AG09309 (cell line): ENCODE measurements at regions not wholly inside any gene's neighbourhood (a gene's known extent, or its start where the extent isn't known, plus 50 kb on each side); places are given as distances from the start of the nearest gene placed in this dataset.

ENCODE experiments used
- DNase-seq: peaks from one replicate; pipeline ENCODE4 v3.0.0-alpha.2; 2010; ENCODE audit warnings: low read depth
- H3K4me3 ChIP-seq: 2 replicates; pipeline ENCODE4 v1.5.1; 2011; ENCODE audit warnings: mild to moderate bottlenecking, low read depth, low read length, moderate library complexity; ENCODE audit not compliant: control insufficient read depth
- CTCF ChIP-seq: IDR thresholded peaks from 2 replicates; pipeline ENCODE4 v1.5.1; 2011; ENCODE audit warnings: mild to moderate bottlenecking, low read depth, low read length, inconsistent platforms; ENCODE audit not compliant: insufficient read depth, control insufficient read depth; ENCODE audit errors: missing control alignments

DNA sequence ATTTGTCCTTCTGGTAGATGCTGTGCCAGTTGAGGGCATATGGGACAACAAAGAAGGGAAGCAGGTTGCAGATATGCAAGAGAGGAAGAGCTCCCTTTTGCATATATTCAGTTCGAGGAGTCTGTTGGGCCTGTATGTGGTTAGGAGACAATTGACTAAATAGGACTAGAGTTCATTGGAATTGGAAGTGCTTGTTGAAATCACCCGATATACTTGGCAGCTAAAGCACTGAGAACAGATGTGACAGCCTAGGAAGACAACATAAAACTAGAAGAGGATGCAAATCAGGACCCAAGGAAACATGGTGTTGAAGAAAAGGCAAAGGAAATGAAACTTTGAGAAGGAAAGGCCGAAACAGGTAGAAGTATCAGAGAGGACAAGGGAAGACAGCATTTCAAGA is 215.2 kb upstream of the P2RY1 start:
- DNase-seq: no peak
- H3K4me3 ChIP-seq: no peak overlapping the region
- TF ChIP-seq CTCF: no peak

DNA sequence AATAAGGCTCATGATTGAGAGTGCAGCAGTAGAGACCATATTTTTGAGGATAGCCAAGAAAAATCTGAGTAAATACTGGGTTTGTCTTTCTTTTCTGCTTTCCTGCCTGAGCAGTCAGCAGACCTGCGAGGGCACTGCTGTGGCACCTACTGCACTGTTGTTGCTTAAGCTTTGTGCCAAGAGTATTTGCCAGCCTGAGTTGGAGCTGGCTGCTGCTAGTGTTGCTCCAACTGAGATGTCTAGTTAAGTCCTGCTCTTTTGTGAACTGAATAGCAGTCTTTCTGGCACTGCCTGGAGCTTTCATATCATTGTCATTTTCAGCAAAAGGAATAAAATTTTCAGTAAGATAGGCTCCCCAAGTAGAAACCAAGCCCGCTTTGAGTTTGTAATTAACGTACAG is 214.5 kb upstream of the P2RY1 start:
- H3K4me3 ChIP-seq: no peak overlapping the region
- no peak for DNase-seq
- no peak for TF ChIP-seq CTCF

- DNase-seq: no peak
- no peak overlapping the region for H3K4me3 ChIP-seq
- TF ChIP-seq CTCF: no peak
Measured at GRCh38 chr3:152621006-152621868, 213.7 kb upstream of the P2RY1 start.

DNA sequence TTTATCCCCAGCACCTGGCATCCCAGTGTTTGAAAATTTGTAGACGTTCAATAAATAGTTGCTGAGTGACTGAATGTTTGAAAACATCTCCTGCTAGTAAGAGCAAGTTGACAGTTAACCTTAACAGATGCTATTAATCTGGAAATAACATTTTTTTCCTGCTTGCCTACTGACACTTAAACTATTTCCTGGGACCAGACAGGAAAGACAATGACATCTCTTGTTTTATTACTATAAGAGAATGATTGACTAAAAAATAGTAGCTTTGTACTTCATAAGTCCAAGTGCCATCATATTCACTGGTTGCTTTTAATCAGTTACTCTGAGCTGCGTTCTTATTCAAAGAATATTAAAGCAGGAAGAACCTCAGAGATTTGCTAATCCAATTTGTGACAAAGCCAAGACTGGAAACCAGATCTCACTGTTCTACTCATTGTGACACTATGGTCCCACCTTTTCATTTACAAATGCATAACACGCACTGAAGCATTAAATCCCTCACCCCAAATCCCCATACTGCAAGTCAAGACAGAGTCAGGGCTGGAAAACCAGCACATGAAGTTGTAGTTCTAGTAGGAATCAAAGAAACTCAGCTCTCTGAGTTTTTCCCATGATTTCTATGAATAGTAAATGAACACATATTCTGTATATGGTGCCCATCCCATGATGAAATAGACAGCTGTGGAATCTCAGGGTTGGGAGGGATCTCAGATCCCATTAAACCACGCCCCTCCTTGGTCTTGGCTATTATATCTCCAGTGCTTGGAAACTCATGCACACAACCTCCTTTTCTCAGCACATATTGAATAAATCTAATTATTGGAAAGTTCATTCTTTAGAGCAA is 212.7 kb upstream of the P2RY1 start:
- no peak for DNase-seq
- H3K4me3 ChIP-seq: no peak overlapping the region
- no peak for TF ChIP-seq CTCF

DNA sequence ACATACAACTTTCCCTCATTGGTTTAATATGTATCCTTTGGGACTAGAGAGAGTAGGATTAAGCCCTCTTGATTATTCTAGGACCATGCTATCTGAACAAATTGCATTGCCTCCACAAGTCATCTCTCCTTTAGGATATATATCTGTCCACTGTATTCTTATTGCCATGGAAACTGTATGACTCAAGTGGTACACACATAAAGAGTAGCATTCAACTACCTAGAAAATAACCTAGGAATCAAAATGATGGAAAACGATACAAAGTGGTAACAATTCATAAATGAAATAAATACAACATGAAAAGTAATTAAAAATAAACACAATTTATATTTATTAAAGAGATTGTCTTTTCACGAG is 212.1 kb upstream of the P2RY1 start:
- no peak for DNase-seq
- H3K4me3 ChIP-seq: no peak overlapping the region
- TF ChIP-seq CTCF: no peak

DNA sequence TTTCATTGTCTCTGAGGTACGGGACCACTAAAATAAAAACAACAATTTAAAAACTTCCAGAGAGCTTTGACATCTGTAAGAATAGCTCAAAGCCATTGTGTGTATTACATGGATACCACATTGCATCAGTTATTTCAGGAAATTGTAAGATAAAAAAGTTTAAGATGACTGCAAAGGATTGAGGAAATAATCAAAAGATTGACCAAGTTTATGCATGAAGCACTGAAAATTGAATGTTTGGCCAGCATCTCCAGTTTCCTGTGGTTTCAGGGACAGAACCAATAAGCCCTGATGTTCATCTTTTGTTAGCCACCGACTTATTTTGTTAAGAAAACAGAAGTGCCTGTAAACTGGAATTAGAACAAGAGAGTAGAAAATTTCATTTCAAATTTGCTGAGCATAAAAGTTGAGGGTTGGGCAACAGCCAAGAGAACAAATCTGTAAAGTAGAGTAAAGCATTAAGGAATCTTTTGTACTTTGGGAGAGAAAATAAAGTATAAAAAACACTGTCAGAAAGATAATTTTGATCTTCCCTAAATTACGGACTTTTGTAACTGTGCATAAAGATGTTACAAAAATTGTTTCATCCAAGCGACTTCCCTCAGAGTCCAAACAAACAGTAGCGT is 211.5 kb upstream of the P2RY1 start:
- no peak overlapping the region for H3K4me3 ChIP-seq
- TF ChIP-seq CTCF: no peak
- DNase-seq: no peak
